ENCODE measurements at regions not wholly inside any gene's neighbourhood (a gene's known extent, or its start where the extent isn't known, plus 50 kb on each side); places are given as distances from the start of the nearest gene placed in this dataset.

DNA sequence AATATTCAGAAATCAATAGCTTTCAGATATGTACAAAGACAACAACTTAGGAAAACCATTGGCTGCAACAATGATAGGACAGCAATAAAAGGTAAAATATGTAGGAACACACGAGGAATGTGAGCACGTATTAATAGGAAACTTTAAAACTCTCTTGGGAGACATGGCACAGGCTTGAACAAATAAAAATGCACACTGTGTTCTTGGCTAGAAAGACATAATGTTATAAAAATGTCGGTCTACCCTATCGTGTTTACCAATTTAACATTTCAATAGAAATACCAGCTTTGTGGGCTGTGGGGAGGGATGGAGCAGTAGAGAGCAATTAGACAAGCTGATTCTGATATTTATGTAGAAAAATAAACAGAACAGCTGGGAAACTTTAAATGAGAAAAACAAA is 69.0 kb upstream of the FAM9B start:
- no peak overlapping the region for H3K4me2 ChIP-seq (ENCODE audit: low read depth, low read length)
- no peaks in the 10 kb centered on the region for H3K27me3 ChIP-seq (ENCODE audit: control insufficient read depth, insufficient read depth, low read length)
- no peaks in the 10 kb centered on the region for H4K20me1 ChIP-seq (ENCODE audit: insufficient read depth, low read length)
- H2AK5ac ChIP-seq (ENCODE audit: low read depth, low read length) = no peak overlapping the region
- no peaks in the 10 kb centered on the region for H3K9me1 ChIP-seq (ENCODE audit: insufficient read depth, low read length)
- H3K4me3 ChIP-seq (ENCODE audit: insufficient read depth, low read depth, low read length) = no peak overlapping the region
- no peak overlapping the region for H3K56ac ChIP-seq (ENCODE audit: extremely low read depth, insufficient read depth, low read length)
- no CpG with 5 or more reads among the region's 4 CpGs for WGBS, 2 experiments (ENCODE audit: extremely low coverage in 2 of 2, insufficient read length in 1 of 2)
- no peak overlapping the region for H2AK9ac ChIP-seq (replicated peaks; ENCODE audit: low read depth, low read length, poor library complexity)
- dilution Hi-C loops (cut with HindIII; ENCODE audit: low sequenced_read_pairs, unreplicated experiment) = no loop called here
- no peaks in the 10 kb centered on the region for H3K4me1 ChIP-seq (ENCODE audit: control insufficient read depth, insufficient read depth, low read length)
- no peak overlapping the region for H4K8ac ChIP-seq (ENCODE audit: low read depth in 2 of 2, low read length in 2 of 2)
- ATAC-seq (ENCODE audit: low read depth) = no peak
- TF ChIP-seq POLR2A (IDR thresholded peaks at IDR 0.05; ENCODE audit: low read depth, low read length) (no peak), CHD1 (IDR thresholded peaks at IDR 0.05; ENCODE audit: low read depth, low read length) (no peak), BHLHE40 (IDR thresholded peaks at IDR 0.05; ENCODE audit: low read depth, low read length) (no peak), MXI1 (IDR thresholded peaks at IDR 0.05; ENCODE audit: borderline replicate concordance, low read depth, low read length) (no peak), RFX5 (IDR thresholded peaks at IDR 0.05; ENCODE audit: low read depth, low read length) (no peak), CEBPB (IDR thresholded peaks at IDR 0.05; ENCODE audit: low read depth, low read length) (no peak), NFE2L2 (IDR thresholded peaks at IDR 0.05; ENCODE audit: low read depth, low read length) (no peak), FOS (IDR thresholded peaks at IDR 0.05; ENCODE audit: low read depth, low read length) (no peak), MAFK (IDR thresholded peaks at IDR 0.05; ENCODE audit: low read depth, low read length) (no peak), RAD21 (IDR thresholded peaks at IDR 0.05; ENCODE audit: low read length) (no peak), MAZ (IDR thresholded peaks at IDR 0.05; ENCODE audit: borderline replicate concordance, low read depth, low read length) (no peak), SMC3 (IDR thresholded peaks at IDR 0.05; ENCODE audit: low read depth, low read length) (no peak), RCOR1 (IDR thresholded peaks at IDR 0.05; ENCODE audit: insufficient replicate concordance, low read length) (no peak)
- TF ChIP-seq, protein P1, sequence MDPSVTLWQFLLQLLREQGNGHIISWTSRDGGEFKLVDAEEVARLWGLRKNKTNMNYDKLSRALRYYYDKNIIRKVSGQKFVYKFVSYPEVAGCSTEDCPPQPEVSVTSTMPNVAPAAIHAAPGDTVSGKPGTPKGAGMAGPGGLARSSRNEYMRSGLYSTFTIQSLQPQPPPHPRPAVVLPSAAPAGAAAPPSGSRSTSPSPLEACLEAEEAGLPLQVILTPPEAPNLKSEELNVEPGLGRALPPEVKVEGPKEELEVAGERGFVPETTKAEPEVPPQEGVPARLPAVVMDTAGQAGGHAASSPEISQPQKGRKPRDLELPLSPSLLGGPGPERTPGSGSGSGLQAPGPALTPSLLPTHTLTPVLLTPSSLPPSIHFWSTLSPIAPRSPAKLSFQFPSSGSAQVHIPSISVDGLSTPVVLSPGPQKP (IDR thresholded peaks at IDR 0.05; ENCODE audit: borderline replicate concordance, low read depth, low read length) = no peak
- TF ChIP-seq, protein P2, sequence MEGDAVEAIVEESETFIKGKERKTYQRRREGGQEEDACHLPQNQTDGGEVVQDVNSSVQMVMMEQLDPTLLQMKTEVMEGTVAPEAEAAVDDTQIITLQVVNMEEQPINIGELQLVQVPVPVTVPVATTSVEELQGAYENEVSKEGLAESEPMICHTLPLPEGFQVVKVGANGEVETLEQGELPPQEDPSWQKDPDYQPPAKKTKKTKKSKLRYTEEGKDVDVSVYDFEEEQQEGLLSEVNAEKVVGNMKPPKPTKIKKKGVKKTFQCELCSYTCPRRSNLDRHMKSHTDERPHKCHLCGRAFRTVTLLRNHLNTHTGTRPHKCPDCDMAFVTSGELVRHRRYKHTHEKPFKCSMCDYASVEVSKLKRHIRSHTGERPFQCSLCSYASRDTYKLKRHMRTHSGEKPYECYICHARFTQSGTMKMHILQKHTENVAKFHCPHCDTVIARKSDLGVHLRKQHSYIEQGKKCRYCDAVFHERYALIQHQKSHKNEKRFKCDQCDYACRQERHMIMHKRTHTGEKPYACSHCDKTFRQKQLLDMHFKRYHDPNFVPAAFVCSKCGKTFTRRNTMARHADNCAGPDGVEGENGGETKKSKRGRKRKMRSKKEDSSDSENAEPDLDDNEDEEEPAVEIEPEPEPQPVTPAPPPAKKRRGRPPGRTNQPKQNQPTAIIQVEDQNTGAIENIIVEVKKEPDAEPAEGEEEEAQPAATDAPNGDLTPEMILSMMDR (conservative IDR thresholded peaks at IDR 0.05; ENCODE audit: low read depth, low read length) = no peak
- TF ChIP-seq, protein P3, sequence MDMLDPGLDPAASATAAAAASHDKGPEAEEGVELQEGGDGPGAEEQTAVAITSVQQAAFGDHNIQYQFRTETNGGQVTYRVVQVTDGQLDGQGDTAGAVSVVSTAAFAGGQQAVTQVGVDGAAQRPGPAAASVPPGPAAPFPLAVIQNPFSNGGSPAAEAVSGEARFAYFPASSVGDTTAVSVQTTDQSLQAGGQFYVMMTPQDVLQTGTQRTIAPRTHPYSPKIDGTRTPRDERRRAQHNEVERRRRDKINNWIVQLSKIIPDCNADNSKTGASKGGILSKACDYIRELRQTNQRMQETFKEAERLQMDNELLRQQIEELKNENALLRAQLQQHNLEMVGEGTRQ (IDR thresholded peaks at IDR 0.05; ENCODE audit: low read depth, low read length) = no peak
- H3K27ac ChIP-seq (ENCODE audit: insufficient read depth, low read length) = no peak overlapping the region
- POLR2A ChIA-PET (ENCODE audit: unreplicated experiment) = no interaction called here
- no peak overlapping the region for H4K91ac ChIP-seq (ENCODE audit: insufficient read depth, low read depth, low read length)
- H3K14ac ChIP-seq (replicated peaks; ENCODE audit: low read depth, low read length) = no peak overlapping the region
- no peak overlapping the region for H2AFZ ChIP-seq (replicated peaks; ENCODE audit: low read length, poor library complexity)
- 0 out of 2 replicates have a peak, but pooled peaks cover 1% of the 10 kb centered on the region for H3K9me3 ChIP-seq (ENCODE audit: control insufficient read depth, insufficient read depth, low read length)
- H3K18ac ChIP-seq (ENCODE audit: low read depth, low read length) = no peak overlapping the region
- H3K23ac ChIP-seq (ENCODE audit: low read depth, low read length) = no peak overlapping the region
- intact Hi-C loops (cut with micrococcal nuclease) = no loop called here
- no peak overlapping the region for H2BK15ac ChIP-seq (ENCODE audit: low read depth, low read length)
- no peak overlapping the region for H2BK5ac ChIP-seq (ENCODE audit: low read depth, low read length, poor library complexity, severe bottlenecking)
- no peaks in the 10 kb centered on the region for H3K79me1 ChIP-seq (ENCODE audit: low read depth in 1 of 2, low read length in 2 of 2)
- CTCF ChIA-PET = no interaction called here
- no peak overlapping the region for H3K9ac ChIP-seq (ENCODE audit: low read depth, low read length)
- no peak overlapping the region for H2BK20ac ChIP-seq (ENCODE audit: low read depth, low read length)
- H4K5ac ChIP-seq (ENCODE audit: low read depth, low read length) = no peak overlapping the region
- DNase-seq = no peak
- no peak overlapping the region for H3K4ac ChIP-seq (ENCODE audit: low read depth, low read length)
- no TSS peak for BruUV-seq (replicated peaks)
- no peak overlapping the region for H2BK120ac ChIP-seq (ENCODE audit: low read depth, low read length)
- in situ Hi-C loops (cut with MboI; ENCODE audit: low sequenced_read_pairs) = no loop called here
- H3K36me3 ChIP-seq (ENCODE audit: control insufficient read depth, insufficient read depth, low read length) = no peaks in the 10 kb centered on the region

All from IMR-90 (cell line).